Small intestine (tissue), 7 donors: ENCODE measurements at regions not wholly inside any gene's neighbourhood (a gene's known extent, or its start where the extent isn't known, plus 50 kb on each side); places are given as distances from the start of the nearest gene placed in this dataset.
A peak's percentile ranks its signal among the peaks of the same experiment; 100 is the strongest.

Experiments
- DNase-seq, 2 donors: peaks; one replicate each; pipeline versions ENCODE4 v3.0.0 to v3.0.0-alpha.2; 2013
- FAIRE-seq: peaks from 2 replicates; lab custom pipeline; 2012; peaks lifted over from hg19 to GRCh38; lab: Jason Lieb, UNC
- H3K27ac ChIP-seq, 3 donors: one replicate each; pipeline ENCODE4 v1.5.1; 2013; ENCODE audit warnings: low read length in 2 of 3, mild to moderate bottlenecking in 2 of 3, control low read depth in 1 of 3, inconsistent platforms in 1 of 3, low read depth in 1 of 3, moderate library complexity in 1 of 3
- H3K27me3 ChIP-seq, 3 donors: one replicate each; pipeline ENCODE4 v1.6.1; 2013; ENCODE audit warnings: low read length in 3 of 3, inconsistent platforms in 1 of 3; ENCODE audit not compliant: control insufficient read depth in 3 of 3, insufficient read depth in 3 of 3
- H3K36me3 ChIP-seq, 3 donors: one replicate each; pipeline ENCODE4 v1.6.1; 2013; ENCODE audit warnings: low read length in 3 of 3, inconsistent platforms in 1 of 3, low read depth in 1 of 3, mild to moderate bottlenecking in 1 of 3, moderate library complexity in 1 of 3; ENCODE audit not compliant: control insufficient read depth in 3 of 3, insufficient read depth in 2 of 3
- H3K4me1 ChIP-seq, 3 donors: one replicate each; pipeline ENCODE4 v1.6.1; 2013; ENCODE audit warnings: low read length in 2 of 3, inconsistent platforms in 1 of 3, low read depth in 1 of 3, mild to moderate bottlenecking in 1 of 3, moderate library complexity in 1 of 3; ENCODE audit not compliant: control insufficient read depth in 3 of 3, insufficient read depth in 2 of 3
- H3K4me3 ChIP-seq, 3 donors: one replicate each; pipeline ENCODE4 v1.5.1; 2013; ENCODE audit warnings: low read length in 3 of 3, control low read depth in 1 of 3, inconsistent platforms in 1 of 3, low read depth in 1 of 3, mild to moderate bottlenecking in 1 of 3, moderate library complexity in 1 of 3
- H3K9me3 ChIP-seq, 2 donors: one replicate each; pipeline ENCODE4 v1.6.1; 2013; ENCODE audit warnings: low read depth in 1 of 2, low read length in 1 of 2; ENCODE audit not compliant: control insufficient read depth in 2 of 2, insufficient read depth in 1 of 2
- WGBS, 3 donors: extraction: QIAGEN DNeasy Blood & Tissue Kit; methylation state at CpG; one replicate each; pipeline ENCODE4 v1.1.7; 2013; 5-methylcytosine and 5-hydroxymethylcytosine counted together
- donor health status: healthy with polysubstance abuse.
- donor health status: control.
- donor health status: control.
- donor health status: Bipolar disorder and iron deficiency.
- donor health status: healthy.

GRCh38 chr5:68928617-68929302, 165.1 kb upstream of the SLC30A5 start:
- H3K4me1 ChIP-seq: no peaks in the 10 kb centered on the region
- DNase-seq (peak in 1 of 2 donors; percentile 22), FAIRE-seq (no peak)
- no peaks in the 10 kb centered on the region for H3K36me3 ChIP-seq
- 85 to 91% (median 89%) methylated on average over 2 of the region's 2 CpGs for WGBS, 3 donors
- H3K27ac ChIP-seq: no peak overlapping the region
- H3K9me3 ChIP-seq: peaks cover 0 to 34% of the 10 kb centered on the region in 2 donors
- H3K4me3 ChIP-seq: no peak overlapping the region
- no peaks in the 10 kb centered on the region for H3K27me3 ChIP-seq

- Histone ChIP-seq H3K36me3 (no peaks in the 10 kb centered on the region), H3K27ac (no peak overlapping the region), H3K4me1 (no peaks in the 10 kb centered on the region), H3K9me3 (peaks cover 0 to 46% of the 10 kb centered on the region in 2 donors), H3K27me3 (peaks cover 0 to 2% (median 0%) of the 10 kb centered on the region in 3 donors), H3K4me3 (no peak overlapping the region)
- no peak for FAIRE-seq
- 90 to 94% (median 91%) methylated on average over 5 of the region's 5 CpGs for WGBS, 3 donors
- no peak for DNase-seq
Measured at GRCh38 chr5:68930139-68930538, 163.7 kb upstream of the SLC30A5 start.

GRCh38 chr5:68932830-68933434, 160.9 kb upstream of the SLC30A5 start:
- H3K4me3 ChIP-seq: no peak overlapping the region
- DNase-seq (peak in 1 of 2 donors; percentile 28), FAIRE-seq (no peak)
- H3K27me3 ChIP-seq: peaks cover 0 to 2% (median 0%) of the 10 kb centered on the region in 3 donors
- peaks cover 0 to 40% of the 10 kb centered on the region in 2 donors for H3K9me3 ChIP-seq
- no peak overlapping the region for H3K27ac ChIP-seq
- WGBS, 3 donors: 86 to 87% (median 86%) methylated on average over 3 of the region's 3 CpGs
- H3K4me1 ChIP-seq: no peaks in the 10 kb centered on the region
- no peaks in the 10 kb centered on the region for H3K36me3 ChIP-seq

GRCh38 chr5:68942169-68942568, 151.6 kb upstream of the SLC30A5 start:
- FAIRE-seq (no peak), DNase-seq (no peak)
- no peaks in the 10 kb centered on the region for H3K36me3 ChIP-seq
- no peak overlapping the region for H3K4me3 ChIP-seq
- peaks cover 0 to 7% of the 10 kb centered on the region in 2 donors for H3K9me3 ChIP-seq
- no peak overlapping the region for H3K27ac ChIP-seq
- no peaks in the 10 kb centered on the region for H3K27me3 ChIP-seq
- 74 to 94% (median 87%) methylated on average over 2 of the region's 2 CpGs for WGBS, 3 donors
- H3K4me1 ChIP-seq: no peaks in the 10 kb centered on the region

- H3K4me1 ChIP-seq: no peaks in the 10 kb centered on the region
- H3K27ac ChIP-seq: no peak overlapping the region
- peaks cover 0 to 2% (median 0%) of the 10 kb centered on the region in 3 donors for H3K27me3 ChIP-seq
- 88 to 100% (median 98%) methylated on average over 3 of the region's 3 CpGs for WGBS, 3 donors
- no peak overlapping the region for H3K4me3 ChIP-seq
- FAIRE-seq (no peak), DNase-seq (no peak)
- peaks cover 0 to 7% of the 10 kb centered on the region in 2 donors for H3K9me3 ChIP-seq
- no peaks in the 10 kb centered on the region for H3K36me3 ChIP-seq
Measured at GRCh38 chr5:68946728-68947127, 147.1 kb upstream of the SLC30A5 start.

GRCh38 chr5:68947986-68948385, 145.8 kb upstream of the SLC30A5 start:
- no peak overlapping the region for H3K4me3 ChIP-seq
- 30 to 92% (median 89%) methylated on average over 2 of the region's 2 CpGs for WGBS, 3 donors
- FAIRE-seq: no peak

GRCh38 chr5:68949256-68949655, 144.6 kb upstream of the SLC30A5 start:
- Histone ChIP-seq H3K4me3 (no peak overlapping the region), H3K9me3 (peaks cover 0 to 5% of the 10 kb centered on the region in 2 donors), H3K27ac (no peak overlapping the region), H3K27me3 (peaks cover 0 to 2% (median 0%) of the 10 kb centered on the region in 3 donors), H3K36me3 (no peaks in the 10 kb centered on the region), H3K4me1 (no peaks in the 10 kb centered on the region)
- FAIRE-seq (no peak), DNase-seq (no peak)
- WGBS, 3 donors: 62 to 78% (median 74%) methylated on average over 3 of the region's 3 CpGs

More at GRCh38 chr5:68947986-68948385, 145.8 kb upstream of the SLC30A5 start:
- H3K27ac ChIP-seq: no peak overlapping the region
- no peaks in the 10 kb centered on the region for H3K4me1 ChIP-seq
- H3K27me3 ChIP-seq: peaks cover 0 to 2% (median 0%) of the 10 kb centered on the region in 3 donors
- DNase-seq: no peak
- H3K36me3 ChIP-seq: no peaks in the 10 kb centered on the region
- H3K9me3 ChIP-seq: peaks cover 0 to 5% of the 10 kb centered on the region in 2 donors

- DNase-seq (no peak), FAIRE-seq (no peak)
- Histone ChIP-seq H3K36me3 (no peaks in the 10 kb centered on the region), H3K4me1 (no peaks in the 10 kb centered on the region), H3K27me3 (peaks cover 0 to 2% (median 0%) of the 10 kb centered on the region in 3 donors), H3K9me3 (peaks cover 0 to under 1% of the 10 kb centered on the region in 2 donors), H3K27ac (no peak overlapping the region), H3K4me3 (no peak overlapping the region)
- 46 to 67% (median 54%) methylated on average over 4 of the region's 4 CpGs for WGBS, 3 donors
Measured at GRCh38 chr5:68949711-68950110, 144.1 kb upstream of the SLC30A5 start.
